HG02798 (cell line): ENCODE measurements at regions not wholly inside any gene's neighbourhood (a gene's known extent, or its start where the extent isn't known, plus 50 kb on each side); places are given as distances from the start of the nearest gene placed in this dataset.
"Not testable (repeated sequence)": the region's sequence is repeated elsewhere in the genome, so short reads cannot be mapped to it uniquely, and the experiment has no call there.

ENCODE experiments used
- ATAC-seq: cut with Tn5 transposase; IDR thresholded peaks from one replicate; pipeline ENCODE4 v1.9.1; 2021; ENCODE audit warnings: mild to moderate bottlenecking; ENCODE audit not compliant: unreplicated experiment, poor library complexity

GRCh38 chr3:115204475-115204874 lies 57.4 kb upstream of the ZBTB20 start:
- no peak for ATAC-seq

- ATAC-seq, result peak; percentile 65
Observed at GRCh38 chr3:115208066-115208750, 61.1 kb upstream of the ZBTB20 start.

- ATAC-seq, result no peak
Observed at GRCh38 chr3:115211810-115212492, 64.9 kb upstream of the ZBTB20 start.

GRCh38 chr3:115212615-115213014 lies 65.5 kb upstream of the ZBTB20 start:
- no peak for ATAC-seq

GRCh38 chr3:115213052-115213451 lies 66.0 kb upstream of the ZBTB20 start:
- ATAC-seq, result not testable (repeated sequence)

DNA sequence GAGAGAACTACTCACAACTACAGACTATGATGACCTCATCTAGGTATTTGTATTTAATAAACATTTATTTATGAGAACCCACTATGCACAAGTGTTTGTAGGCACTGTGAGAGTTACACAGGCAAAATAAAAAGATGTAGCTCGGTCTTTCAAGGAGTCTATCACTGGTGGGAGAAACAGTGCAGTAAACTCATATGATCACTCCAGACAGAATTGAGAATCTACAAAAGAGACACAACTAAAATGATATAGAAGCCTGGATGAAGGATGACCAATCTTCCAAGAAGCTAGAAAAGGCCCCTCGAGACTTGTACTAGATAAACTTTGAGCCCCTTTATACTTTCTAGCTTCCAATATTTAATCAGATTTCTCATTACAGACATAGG lies 70.2 kb upstream of the ZBTB20 start:
- no peak for ATAC-seq

- peak; percentile 69 for ATAC-seq
Observed at GRCh38 chr3:115217678-115218451, 70.8 kb upstream of the ZBTB20 start.

DNA sequence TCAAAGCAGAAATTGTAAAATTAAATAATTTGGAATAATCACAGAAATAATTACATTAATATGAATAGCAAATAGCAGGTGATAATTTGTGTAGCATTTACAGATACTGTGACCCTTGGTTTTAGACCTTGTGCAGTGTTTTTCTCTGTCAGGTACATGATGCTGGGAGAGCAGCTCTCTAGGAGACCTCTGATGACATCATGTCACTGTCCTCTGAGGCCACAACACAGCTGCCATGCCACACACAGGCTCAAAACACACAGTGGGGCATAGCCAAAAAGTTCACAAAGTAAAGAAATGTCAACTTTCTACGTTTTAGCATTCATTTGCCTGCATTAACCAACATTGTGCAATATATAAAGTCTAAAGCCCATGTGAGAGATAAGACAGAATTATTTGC lies 71.8 kb upstream of the ZBTB20 start:
- no peak for ATAC-seq

DNA sequence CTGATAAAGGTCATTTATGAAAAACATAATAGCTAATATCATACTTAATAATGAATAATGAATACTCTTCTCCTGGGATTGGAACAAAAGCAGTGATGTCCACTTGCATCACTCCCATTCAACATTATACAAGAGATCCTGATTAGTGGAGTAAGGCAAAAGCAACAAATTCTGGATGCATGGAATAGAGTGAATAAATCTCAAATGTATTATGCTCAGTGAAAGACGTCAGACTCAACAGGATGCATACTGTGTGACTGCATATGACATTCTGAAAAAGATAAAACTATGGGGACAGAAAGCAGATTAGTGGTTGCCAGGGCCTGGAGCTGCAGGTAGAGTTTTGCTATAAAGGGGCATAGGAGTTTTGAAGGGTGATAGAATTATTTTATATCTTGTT lies 77.6 kb upstream of the ZBTB20 start:
- ATAC-seq, result no peak

GRCh38 chr3:115226844-115227445 lies 79.9 kb upstream of the ZBTB20 start:
- ATAC-seq, result no peak

DNA sequence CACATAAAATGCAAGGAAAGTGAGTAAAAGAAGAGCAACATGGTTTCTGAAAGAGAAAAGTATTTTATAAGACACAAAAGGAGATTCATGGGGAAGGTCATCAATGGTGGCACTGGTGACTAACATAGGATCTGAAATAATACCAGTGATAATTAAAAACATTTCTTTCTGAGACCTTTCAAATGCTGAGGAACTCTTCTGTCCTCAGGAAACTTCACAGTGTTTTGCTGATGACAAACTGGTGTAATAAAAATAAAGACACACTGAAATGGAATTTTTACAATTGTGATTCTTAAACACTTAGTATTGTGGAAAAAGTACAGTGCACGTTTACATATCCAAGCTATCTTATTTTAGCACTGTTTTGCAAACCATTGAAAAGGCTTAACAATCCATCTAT lies 80.4 kb upstream of the ZBTB20 start:
- ATAC-seq, result no peak

DNA sequence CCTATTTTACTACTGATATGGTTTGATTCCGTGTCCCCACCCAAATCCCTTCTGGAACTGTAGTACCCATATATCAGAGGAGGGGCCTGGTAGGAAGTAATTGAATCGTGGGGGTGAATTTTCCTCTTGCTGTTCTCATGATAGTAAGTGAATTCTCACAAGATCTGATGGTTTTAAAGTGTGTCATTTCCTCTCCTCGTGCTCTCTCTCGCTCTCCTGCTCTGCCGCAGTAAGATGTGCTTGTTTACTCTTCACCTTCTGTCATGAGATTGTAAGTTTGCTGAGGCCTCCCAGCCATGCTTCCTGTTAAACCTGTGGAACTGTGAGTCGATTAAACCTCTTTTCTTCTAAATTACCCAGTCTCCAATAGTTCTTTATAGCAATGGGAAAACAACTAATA lies 81.2 kb upstream of the ZBTB20 start:
- ATAC-seq, result no peak

DNA sequence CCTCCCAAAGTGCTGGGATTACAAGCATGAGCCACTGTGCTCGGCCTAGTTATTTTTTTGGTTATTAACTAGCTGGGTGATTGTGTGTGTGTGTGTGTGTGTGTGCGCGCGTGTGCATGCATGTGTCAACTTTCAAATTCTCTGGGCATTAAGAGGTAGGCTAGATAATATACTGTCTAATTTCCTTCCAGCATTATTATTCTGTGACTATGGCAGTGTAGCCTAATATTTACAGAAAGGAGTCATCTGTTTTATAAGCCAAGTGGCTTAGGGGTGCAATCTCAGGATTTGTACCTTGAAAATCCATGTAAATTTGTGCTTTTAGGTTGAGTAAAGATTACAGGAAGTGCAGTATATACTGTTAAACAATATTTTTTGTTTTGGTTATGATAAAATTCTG lies 85.1 kb upstream of the ZBTB20 start:
- no peak for ATAC-seq

- ATAC-seq, result no peak
Observed at GRCh38 chr3:115233021-115233420, 85.9 kb upstream of the ZBTB20 start.

DNA sequence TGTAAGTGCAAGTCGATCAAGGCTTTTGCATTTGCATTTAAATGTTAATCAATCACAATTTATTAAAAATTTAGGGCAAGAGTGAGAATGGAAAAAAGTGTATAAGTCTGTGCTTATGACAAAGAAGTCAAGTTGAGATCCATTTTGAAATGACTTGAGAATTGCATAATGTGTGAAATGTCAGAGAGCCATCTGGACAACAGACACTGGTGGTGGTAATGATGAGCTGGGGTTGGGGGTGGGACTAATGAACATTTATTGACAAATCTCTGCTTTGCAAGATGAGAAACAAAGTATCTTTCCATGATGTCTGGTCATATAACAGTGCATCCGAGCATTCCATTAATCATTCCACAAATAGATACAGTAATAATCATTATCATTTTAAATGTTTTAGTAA lies 89.4 kb upstream of the ZBTB20 start:
- ATAC-seq, result no peak

DNA sequence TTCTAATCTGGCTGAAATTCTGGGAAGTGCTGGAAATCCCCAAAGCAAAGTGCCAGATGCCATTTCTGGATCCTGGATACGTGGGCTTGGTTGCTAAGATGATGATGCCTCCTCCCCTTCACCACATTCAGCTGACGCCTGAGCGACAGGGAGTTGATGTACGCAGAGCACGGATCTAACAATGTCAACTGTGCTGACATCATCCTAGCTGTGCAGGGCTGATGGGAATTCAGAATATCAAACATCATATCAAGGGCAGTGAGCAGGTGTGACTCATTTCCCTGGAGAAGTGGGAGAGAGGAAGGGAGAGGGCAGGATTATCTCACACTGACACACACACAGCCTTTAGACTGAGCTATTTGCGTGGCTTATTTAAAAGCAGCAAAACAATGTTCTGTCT lies 92.6 kb upstream of the ZBTB20 start:
- no peak for ATAC-seq

DNA sequence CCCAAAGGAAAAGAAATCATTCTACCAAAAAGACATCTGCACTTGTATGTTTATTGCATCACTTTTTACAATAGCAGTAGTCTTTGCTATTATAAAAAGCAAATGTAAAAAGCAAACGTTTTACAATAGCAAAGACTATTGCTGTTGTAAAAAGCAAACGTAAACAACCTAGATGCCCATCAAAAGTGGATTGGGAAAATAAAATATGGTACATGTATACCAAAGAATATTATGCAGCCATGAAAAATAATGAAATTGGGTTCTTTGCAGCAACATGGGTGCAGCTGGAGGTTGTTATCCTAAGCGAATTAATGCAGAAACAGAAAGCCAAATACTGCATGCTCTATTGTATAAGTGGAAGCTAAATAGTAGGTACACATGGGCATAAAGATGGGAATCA lies 97.3 kb upstream of the ZBTB20 start:
- no peak for ATAC-seq

GRCh38 chr3:115245438-115245837 lies 98.3 kb upstream of the ZBTB20 start:
- no peak for ATAC-seq

DNA sequence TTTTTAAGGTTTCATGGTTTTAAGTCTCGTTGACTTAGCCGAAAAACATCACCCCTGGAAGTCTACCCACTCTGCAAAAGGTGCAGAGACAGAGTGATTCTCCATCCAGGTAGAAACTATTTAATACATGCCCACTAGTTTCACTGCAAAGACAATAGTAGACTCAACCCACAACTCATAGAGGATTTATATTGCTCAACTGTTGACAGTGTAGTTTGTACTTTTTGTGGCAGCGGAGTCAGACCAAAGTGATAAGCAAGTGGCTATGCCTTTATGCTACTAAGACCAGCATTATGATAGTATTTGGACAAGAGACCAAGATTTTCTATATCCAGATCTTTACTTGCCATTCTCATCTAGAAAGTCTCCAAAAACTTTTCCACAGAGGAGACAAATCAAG lies 98.8 kb upstream of the ZBTB20 start:
- no peak for ATAC-seq

GRCh38 chr3:115246461-115247020 lies 99.5 kb upstream of the ZBTB20 start:
- ATAC-seq, result no peak

DNA sequence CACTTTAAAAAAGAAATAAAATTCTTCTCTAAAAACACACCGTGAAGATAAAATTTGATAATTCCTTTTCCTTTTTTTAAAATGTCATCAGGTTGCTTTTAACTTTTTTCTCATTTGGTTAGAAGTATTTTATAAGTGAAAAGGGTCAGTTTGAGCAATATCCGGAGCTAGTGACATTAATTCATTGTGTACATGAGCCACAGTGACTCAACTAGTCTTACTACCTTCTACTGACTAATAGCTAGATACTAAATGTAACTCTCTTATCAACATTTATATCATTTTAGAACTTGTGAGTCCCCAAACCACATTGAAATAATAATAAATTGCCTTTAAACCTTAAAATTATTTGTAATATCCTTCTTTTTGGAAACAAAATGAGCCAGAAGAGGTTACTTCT lies 101.2 kb upstream of the ZBTB20 start:
- ATAC-seq, result no peak
